GM10248 (cell line): ENCODE measurements at regions not wholly inside any gene's neighbourhood (a gene's known extent, or its start where the extent isn't known, plus 50 kb on each side); places are given as distances from the start of the nearest gene placed in this dataset.

Source experiments
- CTCF ChIA-PET: fragments of 300-600 bp; sonication (Branson Sonifier 250); formaldehyde crosslinking; extraction: SDS; loops from one replicate; lab custom pipeline; 2021; ENCODE audit warnings: antibody characterized with exemption; lab: Yijun Ruan, JAX
- POLR2A ChIA-PET: fragments of 350-650 bp; sonication (Branson Sonifier 250); formaldehyde crosslinking; extraction: SDS; loops from one replicate; lab custom pipeline; 2020; ENCODE audit warnings: antibody characterized with exemption; lab: Yijun Ruan, JAX
- DNase-seq: peaks from one replicate; pipeline ENCODE4 v3.0.0; 2012; ENCODE audit errors: extremely low spot score
- CTCF ChIP-seq: IDR thresholded peaks from 2 replicates; pipeline ENCODE4 v1.5.1; 2012; ENCODE audit warnings: mild to moderate bottlenecking, low read depth; ENCODE audit errors: extremely low read depth, missing control alignments, control extremely low read depth

- ChIA-PET POLR2A (no interaction called here), CTCF (interaction anchor here (1.0 to 1.1 kb wide), 2 partner anchors 8 to 16 kb away, joined by 3 to 4 read pairs; no protein-coding TSS in a partner anchor)
- no peak for DNase-seq
- no peak for TF ChIP-seq CTCF
Measured at GRCh38 chr20:50304501-50304856, 113.8 kb downstream of the CEBPB start.

GRCh38 chr20:50304923-50305635 is 114.4 kb downstream of the CEBPB start:
- ChIA-PET CTCF (interaction anchor here (1.0 to 1.1 kb wide), 2 partner anchors 9 to 16 kb away, joined by 3 to 4 read pairs; no protein-coding TSS in a partner anchor), POLR2A (no interaction called here)
- no peak for TF ChIP-seq CTCF
- no peak for DNase-seq

- ChIA-PET CTCF (no interaction called here), POLR2A (no interaction called here)
- TF ChIP-seq CTCF, result no peak
- no peak for DNase-seq
Measured at GRCh38 chr20:50305636-50306477, 115.2 kb downstream of the CEBPB start.

- ChIA-PET CTCF (interaction anchor here (0.9 kb wide), 1 partner anchor 73 kb away, joined by 4 read pairs; no protein-coding TSS in a partner anchor), POLR2A (no interaction called here)
- no peak for DNase-seq
Measured at GRCh38 chr20:50306478-50307423, 116.1 kb downstream of the CEBPB start.

GRCh38 chr20:50308166-50308512 is 117.5 kb downstream of the CEBPB start:
- ChIA-PET CTCF (no interaction called here), POLR2A (no interaction called here)
- TF ChIP-seq CTCF, result no peak
- no peak for DNase-seq

More at GRCh38 chr20:50306478-50307423, 116.1 kb downstream of the CEBPB start:
- no peak for TF ChIP-seq CTCF

GRCh38 chr20:50308513-50309279 is 118.1 kb downstream of the CEBPB start:
- ChIA-PET CTCF (no interaction called here), POLR2A (no interaction called here)
- no peak for DNase-seq
- TF ChIP-seq CTCF, result no peak
